ENCODE measurements at regions not wholly inside any gene's neighbourhood (a gene's known extent, or its start where the extent isn't known, plus 50 kb on each side); places are given as distances from the start of the nearest gene placed in this dataset.

GRCh38 chr2:15997728-15998280 is 57.5 kb downstream of the MYCN start:
- no peak for DNase-seq (ENCODE audit: low read depth)
- no peak overlapping the region for H3K4me3 ChIP-seq (ENCODE audit: low read depth, low read length)
- TF ChIP-seq CTCF (IDR thresholded peaks at IDR 0.05; ENCODE audit: control insufficient read depth, extremely low read depth, insufficient read depth), result no peak

- DNase-seq (ENCODE audit: low read depth), result no peak
- H3K4me3 ChIP-seq (ENCODE audit: low read depth, low read length), result no peak overlapping the region
- TF ChIP-seq CTCF (IDR thresholded peaks at IDR 0.05; ENCODE audit: control insufficient read depth, extremely low read depth, insufficient read depth), result no peak
These were observed 56.4 kb downstream of the MYCN start for GRCh38 chr2:15996536-15997423.

Measured in LNCaP clone FGC (cell line).